ENCODE measurements at regions not wholly inside any gene's neighbourhood (a gene's known extent, or its start where the extent isn't known, plus 50 kb on each side); places are given as distances from the start of the nearest gene placed in this dataset.

- H3K4me2 ChIP-seq (ENCODE audit: insufficient read depth in 1 of 2, low read depth in 2 of 2, low read length in 2 of 2): no peak overlapping the region
- H3K4me1 ChIP-seq (replicated peaks in 1 of 4; ENCODE audit: control insufficient read depth in 3 of 4, insufficient read depth in 4 of 4, low read length in 3 of 4): no peaks in the 10 kb centered on the region
- no peak overlapping the region for H2BK15ac ChIP-seq (ENCODE audit: low read length)
- H2BK12ac ChIP-seq (ENCODE audit: low read depth, low read length): no peak overlapping the region
- no peak overlapping the region for H3K14ac ChIP-seq (ENCODE audit: insufficient read length)
- DNase-seq (ENCODE audit: low read depth in 1 of 2, low spot score in 2 of 2): no peak
- no peak overlapping the region for H3K56ac ChIP-seq (replicated peaks; ENCODE audit: insufficient read length, low read depth, low read length)
- no peak overlapping the region for H3K23ac ChIP-seq (ENCODE audit: insufficient read length)
- ChIA-PET CTCF (ENCODE audit: partially characterized antibody) (interaction anchor here (0.8 to 1.2 kb wide), 2 partner anchors 16 to 71 kb away, joined by 3 to 4 read pairs; no protein-coding TSS in a partner anchor), POLR2A (ENCODE audit: partially characterized antibody) (no interaction called here)
- H4K5ac ChIP-seq (ENCODE audit: insufficient read length, low read depth, low read length): no peak overlapping the region
- TF ChIP-seq RNF2 (IDR thresholded peaks at IDR 0.05; ENCODE audit: borderline replicate concordance, low read depth, low read length, missing control alignments, poor library complexity, severe bottlenecking): no peak
- TF ChIP-seq TAF7 (optimal IDR thresholded peaks at IDR 0.05; ENCODE audit: borderline replicate concordance, low read depth, low read length): no peak
- H3K27ac ChIP-seq (ENCODE audit: low read depth, low read length): no peak overlapping the region
- no peak overlapping the region for H2BK120ac ChIP-seq (replicated peaks; ENCODE audit: low read depth, low read length)
- no peak for FAIRE-seq
- no peak overlapping the region for H4K91ac ChIP-seq (replicated peaks; ENCODE audit: insufficient read length, low read length)
- H2BK5ac ChIP-seq (ENCODE audit: low read depth, low read length): no peak overlapping the region
- H3K4me3 ChIP-seq (ENCODE audit: extremely low read depth in 1 of 4, insufficient read depth in 2 of 4, low read depth in 3 of 4, low read length in 4 of 4): no peak overlapping the region
- H3K9me3 ChIP-seq (ENCODE audit: insufficient read depth in 2 of 2, low read depth in 1 of 2, low read length in 1 of 2): no peaks in the 10 kb centered on the region
- H3K18ac ChIP-seq (ENCODE audit: extremely low read depth, low read length): no peak overlapping the region
- no peak overlapping the region for H2AK5ac ChIP-seq (ENCODE audit: low read depth, low read length)
- H4K8ac ChIP-seq (ENCODE audit: extremely low read depth, insufficient read depth, low read length): no peak overlapping the region
- no peak overlapping the region for H2AFZ ChIP-seq (ENCODE audit: low read length)
- H3K23me2 ChIP-seq (ENCODE audit: low read depth, low read length): no peaks in the 10 kb centered on the region
- no peaks in the 10 kb centered on the region for H3K27me3 ChIP-seq (replicated peaks in 1 of 4; ENCODE audit: control insufficient read depth in 3 of 4, extremely low read depth in 1 of 4, insufficient read depth in 3 of 4, low read length in 3 of 4)
- no peaks in the 10 kb centered on the region for H3K79me2 ChIP-seq (ENCODE audit: control insufficient read depth in 1 of 2, insufficient read depth in 2 of 2, low read length in 2 of 2)
- H4K20me1 ChIP-seq (replicated peaks in 1 of 2; ENCODE audit: control insufficient read depth in 1 of 2, insufficient read depth in 2 of 2, low read length in 2 of 2): no peaks in the 10 kb centered on the region
- H2BK20ac ChIP-seq (ENCODE audit: low read length): no peak overlapping the region
- no peak overlapping the region for H3K4ac ChIP-seq (replicated peaks; ENCODE audit: insufficient read length, low read depth, low read length)
- H3K79me1 ChIP-seq (ENCODE audit: low read depth, low read length): no peaks in the 10 kb centered on the region
- WGBS, 2 experiments (ENCODE audit: extremely low coverage in 1 of 2, insufficient coverage in 1 of 2, insufficient read length in 1 of 2, insufficient replicate concordance in 2 of 2, low coverage in 1 of 2, low lambda C conversion rate in 2 of 2, missing lambda C conversion rate in 1 of 2): 88% methylated on average over 1 of the region's 1 CpG; no CpG with 5 or more reads in 1 of the 2 experiments
- H3K36me3 ChIP-seq (ENCODE audit: control insufficient read depth in 2 of 4, insufficient read depth in 4 of 4, low read length in 3 of 4): no peaks in the 10 kb centered on the region
- no peak overlapping the region for H3K9ac ChIP-seq (replicated peaks in 1 of 4; ENCODE audit: extremely low read depth in 1 of 4, low read depth in 3 of 4, low read length in 3 of 4)
These were observed 115.2 kb upstream of the TSPAN2 start for GRCh38 chr1:115204513-115204912.

Measured in H1 (cell line).